Lower lobe of right lung (tissue), 2 donors: ENCODE measurements at regions not wholly inside any gene's neighbourhood (a gene's known extent, or its start where the extent isn't known, plus 50 kb on each side); places are given as distances from the start of the nearest gene placed in this dataset.

Experiments used
- ATAC-seq, 2 donors: fragments of 200-7000 bp; cut with Tn5 transposase; one replicate each; pipeline ENCODE4 v1.9.1; 2020 to 2022; ENCODE audit warnings: mild to moderate bottlenecking in 2 of 2, moderate library complexity in 2 of 2
- DNase-seq: peaks from one replicate; pipeline ENCODE4 v3.0.0-alpha.2; 2020
- H3K27ac ChIP-seq: fragments of 200-600 bp; one replicate; pipeline ENCODE4 v1.8.0; 2022
- H3K27me3 ChIP-seq: fragments of 200-600 bp; one replicate; pipeline ENCODE4 v1.8.0; 2022; ENCODE audit warnings: low read depth
- H3K36me3 ChIP-seq: fragments of 200-600 bp; one replicate; pipeline ENCODE4 v1.8.0; 2022; ENCODE audit warnings: mild to moderate bottlenecking
- H3K4me1 ChIP-seq: fragments of 200-600 bp; one replicate; pipeline ENCODE4 v1.8.0; 2022
- H3K4me3 ChIP-seq: fragments of 200-600 bp; one replicate; pipeline ENCODE4 v1.8.0; 2022; ENCODE audit warnings: mild to moderate bottlenecking
- H3K9me3 ChIP-seq: fragments of 200-600 bp; one replicate; pipeline ENCODE4 v1.8.0; 2022
- CTCF ChIP-seq: fragments of 200-600 bp; IDR thresholded peaks from one replicate; pipeline ENCODE4 v1.8.0; 2022; ENCODE audit warnings: antibody characterized with exemption, mild to moderate bottlenecking
- intact Hi-C: fragments of 100-400 bp; cut with DNase I; formaldehyde crosslinking; loops from one replicate; pipeline ENCODE4 v1.11.0; 2022
- donor health status: DM: no; HTN: yes; CAD: no; lungs with severe emphysema.

GRCh38 chr14:80146941-80147340 is 64.4 kb downstream of the DIO2 start:
- DNase-seq (no peak), ATAC-seq (no peak)
- Histone ChIP-seq H3K36me3 (no peaks in the 10 kb centered on the region), H3K27ac (no peak overlapping the region), H3K27me3 (no peaks in the 10 kb centered on the region), H3K4me1 (no peaks in the 10 kb centered on the region), H3K4me3 (no peak overlapping the region), H3K9me3 (no peaks in the 10 kb centered on the region)
- intact Hi-C loops = no loop called here
- TF ChIP-seq CTCF = no peak

GRCh38 chr14:80136358-80136757 is 74.9 kb downstream of the DIO2 start:
- Histone ChIP-seq H3K36me3 (no peaks in the 10 kb centered on the region), H3K27ac (no peak overlapping the region), H3K9me3 (peaks cover 5% of the 10 kb centered on the region), H3K27me3 (no peaks in the 10 kb centered on the region), H3K4me3 (no peak overlapping the region), H3K4me1 (no peaks in the 10 kb centered on the region)
- no peak for TF ChIP-seq CTCF
- no peak for DNase-seq
- intact Hi-C loops = no loop called here
- no peak for ATAC-seq

GRCh38 chr14:80135305-80136088 is 75.8 kb downstream of the DIO2 start:
- ATAC-seq (no peak), DNase-seq (no peak)
- no peaks in the 10 kb centered on the region for H3K36me3 ChIP-seq
- TF ChIP-seq CTCF = no peak
- no peaks in the 10 kb centered on the region for H3K27me3 ChIP-seq
- no peaks in the 10 kb centered on the region for H3K4me1 ChIP-seq
- H3K27ac ChIP-seq = no peak overlapping the region
- H3K9me3 ChIP-seq = peaks cover 5% of the 10 kb centered on the region
- no peak overlapping the region for H3K4me3 ChIP-seq
- intact Hi-C loops = no loop called here

GRCh38 chr14:80134321-80134720 is 77.0 kb downstream of the DIO2 start:
- intact Hi-C loops = no loop called here
- H3K9me3 ChIP-seq = peaks cover 5% of the 10 kb centered on the region
- no peaks in the 10 kb centered on the region for H3K27me3 ChIP-seq
- no peak overlapping the region for H3K27ac ChIP-seq
- H3K4me1 ChIP-seq = no peaks in the 10 kb centered on the region
- ATAC-seq = no peak
- no peak overlapping the region for H3K4me3 ChIP-seq
- no peak for DNase-seq
- no peak for TF ChIP-seq CTCF
- no peaks in the 10 kb centered on the region for H3K36me3 ChIP-seq

GRCh38 chr14:80133457-80133856 is 77.8 kb downstream of the DIO2 start:
- H3K36me3 ChIP-seq = no peaks in the 10 kb centered on the region
- H3K9me3 ChIP-seq = peaks cover 5% of the 10 kb centered on the region
- no peak overlapping the region for H3K4me3 ChIP-seq
- H3K27me3 ChIP-seq = no peaks in the 10 kb centered on the region
- H3K4me1 ChIP-seq = no peaks in the 10 kb centered on the region
- H3K27ac ChIP-seq = no peak overlapping the region
- DNase-seq (no peak), ATAC-seq (no peak)
- TF ChIP-seq CTCF = no peak
- intact Hi-C loops = no loop called here
